CD4-positive, alpha-beta T cell (primary cell): ENCODE measurements at regions not wholly inside any gene's neighbourhood (a gene's known extent, or its start where the extent isn't known, plus 50 kb on each side); places are given as distances from the start of the nearest gene placed in this dataset.

Source experiments
- ATAC-seq: fragments of 200-7000 bp; cut with Tn5 transposase; one replicate; pipeline ENCODE4 v1.10.0; 2022; ENCODE audit warnings: mild to moderate bottlenecking; ENCODE audit not compliant: poor library complexity
- CTCF ChIA-PET: fragments of 350-600 bp; sonication (Branson Sonifier 250); formaldehyde crosslinking; loops from one replicate; lab custom pipeline; 2021; ENCODE audit warnings: antibody characterized with exemption, inconsistent platforms; lab: Charles Lee
- POLR2A ChIA-PET: fragments of 350-600 bp; sonication (Branson Sonifier 250); formaldehyde crosslinking; loops from one replicate; lab custom pipeline; 2021; ENCODE audit warnings: antibody characterized with exemption, inconsistent platforms; lab: Charles Lee
- DNase-seq, 14 experiments: peaks; one replicate each; pipeline ENCODE4 v3.0.0-alpha.2; 2013 to 2020; ENCODE audit warnings: mixed read lengths in 2 of 14
- H3K27ac ChIP-seq, 2 donors: one replicate each; pipeline versions ENCODE4 v1.5.1 to v1.7.0; 2013; ENCODE audit warnings: low read length in 2 of 2, low read depth in 1 of 2, mild to moderate bottlenecking in 1 of 2
- H3K27me3 ChIP-seq, 2 experiments: 1 replicate in 1 of 2; 2 replicates in 1 of 2; pipeline versions ENCODE4 v1.6.1 to v1.7.0; 2013; ENCODE audit warnings: low read length in 2 of 2, control low read depth in 1 of 2, mild to moderate bottlenecking in 1 of 2, moderate library complexity in 1 of 2; ENCODE audit not compliant: insufficient read depth in 2 of 2, control insufficient read depth in 1 of 2
- H3K36me3 ChIP-seq: one replicate; pipeline ENCODE4 v1.6.1; 2013; ENCODE audit warnings: low read length, control low read depth; ENCODE audit not compliant: insufficient read depth
- H3K4me1 ChIP-seq: one replicate; pipeline ENCODE4 v1.6.1; 2013; ENCODE audit warnings: low read length, control low read depth; ENCODE audit not compliant: insufficient read depth
- H3K4me3 ChIP-seq: one replicate; pipeline ENCODE4 v1.5.1; 2013; ENCODE audit warnings: mild to moderate bottlenecking, low read length, moderate library complexity
- H3K9me3 ChIP-seq, 2 experiments: 1 replicate in 1 of 2; 2 replicates in 1 of 2; pipeline versions ENCODE4 v1.6.1 to v1.7.0; 2013; ENCODE audit warnings: low read length in 2 of 2, mild to moderate bottlenecking in 2 of 2, control low read depth in 1 of 2, moderate library complexity in 1 of 2; ENCODE audit not compliant: control insufficient read depth in 1 of 2, insufficient read depth in 1 of 2
- H3K27ac Mint-ChIP-seq: one replicate; pipeline ENCODE4 v1.8.0; 2020; ENCODE audit warnings: mixed read lengths
- H3K27me3 Mint-ChIP-seq: one replicate; pipeline ENCODE4 v1.8.0; 2021; ENCODE audit warnings: mixed read lengths
- H3K36me3 Mint-ChIP-seq: one replicate; pipeline ENCODE4 v1.8.0; 2021; ENCODE audit warnings: low read depth, mixed read lengths
- H3K4me1 Mint-ChIP-seq: one replicate; pipeline ENCODE4 v1.8.0; 2021; ENCODE audit warnings: low read depth, mixed read lengths
- H3K4me3 Mint-ChIP-seq: one replicate; pipeline ENCODE4 v1.8.0; 2020; ENCODE audit warnings: mild to moderate bottlenecking, mixed read lengths
- H3K9me3 Mint-ChIP-seq: one replicate; pipeline ENCODE4 v1.8.0; 2020; ENCODE audit warnings: mixed read lengths
- CTCF ChIP-seq: fragments of 200-600 bp; IDR thresholded peaks from one replicate; pipeline ENCODE4 v1.8.0; 2022; ENCODE audit warnings: antibody characterized with exemption, mild to moderate bottlenecking
- intact Hi-C, 2 experiments: fragments of 100-400 bp; cut with DNase I in 1 of 2; cut with micrococcal nuclease in 1 of 2; formaldehyde crosslinking; loops; one replicate each; pipeline versions ENCODE4 v1.15.1 to v1.9.0; 2023 to 2025; cut with DNase I, micrococcal nuclease

- Mint-ChIP-seq H3K27me3 (peaks cover 6% of the 10 kb centered on the region), H3K9me3 (peaks cover 3% of the 10 kb centered on the region), H3K4me3 (no peak overlapping the region), H3K4me1 (no peaks in the 10 kb centered on the region), H3K36me3 (no peaks in the 10 kb centered on the region), H3K27ac (no peak overlapping the region)
- POLR2A ChIA-PET: no interaction called here
- no peak for TF ChIP-seq CTCF
- no peak for DNase-seq
- Histone ChIP-seq H3K36me3 (no peaks in the 10 kb centered on the region), H3K27ac (no peak overlapping the region), H3K9me3 (peaks cover 0 to 1% of the 10 kb centered on the region in 2 experiments), H3K4me1 (no peaks in the 10 kb centered on the region), H3K27me3 (no peaks in the 10 kb centered on the region), H3K4me3 (no peak overlapping the region)
- intact Hi-C loops: loop anchor here in 1 of 2 experiments (10.0 kb wide), 1 partner anchor 949 kb away; no protein-coding TSS in a partner anchor
- CTCF ChIA-PET: no interaction called here
- ATAC-seq: no peak
Observed at GRCh38 chr17:69703751-69704150, 289.3 kb downstream of the MAP2K6 start.

DNA sequence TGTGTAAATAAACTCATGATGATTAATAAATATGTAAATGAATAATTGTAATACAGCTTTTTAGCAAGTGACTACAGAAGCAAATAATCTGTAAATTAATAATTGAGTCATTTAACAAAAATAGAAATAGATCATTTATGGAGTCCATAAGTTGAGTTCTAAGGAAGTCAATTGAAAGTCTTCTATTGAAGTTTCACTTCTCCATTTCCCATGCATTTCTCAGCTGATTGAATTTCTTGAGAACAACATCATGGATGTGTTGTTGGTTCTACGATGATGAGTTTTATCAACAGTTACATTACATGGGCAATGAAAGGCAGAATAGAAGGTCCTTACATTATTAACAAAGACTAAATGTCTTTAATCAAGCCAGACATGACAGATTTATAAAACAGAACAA lies 290.4 kb downstream of the MAP2K6 start:
- Histone ChIP-seq H3K27ac (no peak overlapping the region), H3K4me3 (no peak overlapping the region), H3K4me1 (no peaks in the 10 kb centered on the region), H3K27me3 (no peaks in the 10 kb centered on the region), H3K36me3 (no peaks in the 10 kb centered on the region), H3K9me3 (no peaks in the 10 kb centered on the region)
- no peak overlapping the region for H3K27ac Mint-ChIP-seq
- H3K27me3 Mint-ChIP-seq: peaks cover 6% of the 10 kb centered on the region
- H3K9me3 Mint-ChIP-seq: no peaks in the 10 kb centered on the region
- no peak for ATAC-seq
- DNase-seq: no peak
- H3K36me3 Mint-ChIP-seq: no peaks in the 10 kb centered on the region
- CTCF ChIA-PET: no interaction called here
- TF ChIP-seq CTCF: no peak
- H3K4me1 Mint-ChIP-seq: no peaks in the 10 kb centered on the region
- H3K4me3 Mint-ChIP-seq: no peak overlapping the region
- POLR2A ChIA-PET: no interaction called here
- intact Hi-C loops: loop anchor here in 1 of 2 experiments (10.0 kb wide), 1 partner anchor 950 kb away; no protein-coding TSS in a partner anchor

- no peak for TF ChIP-seq CTCF
- Mint-ChIP-seq H3K36me3 (no peaks in the 10 kb centered on the region), H3K9me3 (no peaks in the 10 kb centered on the region), H3K4me3 (no peak overlapping the region), H3K27ac (no peak overlapping the region), H3K4me1 (no peaks in the 10 kb centered on the region), H3K27me3 (peaks cover 6% of the 10 kb centered on the region)
- intact Hi-C loops: loop anchor here in 1 of 2 experiments (10.0 kb wide), 1 partner anchor 951 kb away; no protein-coding TSS in a partner anchor
- Histone ChIP-seq H3K27ac (no peak overlapping the region), H3K36me3 (no peaks in the 10 kb centered on the region), H3K9me3 (no peaks in the 10 kb centered on the region), H3K4me3 (no peak overlapping the region), H3K27me3 (no peaks in the 10 kb centered on the region), H3K4me1 (no peaks in the 10 kb centered on the region)
- DNase-seq (no peak), ATAC-seq (no peak)
- CTCF ChIA-PET: no interaction called here
- POLR2A ChIA-PET: no interaction called here
Observed at GRCh38 chr17:69706127-69706526, 291.6 kb downstream of the MAP2K6 start.
